Fibroblast of lung (primary cell): ENCODE measurements at regions not wholly inside any gene's neighbourhood (a gene's known extent, or its start where the extent isn't known, plus 50 kb on each side); places are given as distances from the start of the nearest gene placed in this dataset.

Experiments used
- DNase-seq, 2 donors: peaks; one replicate each; pipeline versions ENCODE4 v3.0.0 to v3.0.0-alpha.2; 2010; ENCODE audit warnings: low read depth in 2 of 2
- H2AFZ ChIP-seq: 2 replicates; pipeline ENCODE4 v1.5.1; 2012; ENCODE audit warnings: low read length, control low read depth, inconsistent platforms
- H3K27ac ChIP-seq: 2 replicates; pipeline ENCODE4 v1.5.1; 2011; ENCODE audit warnings: low read length, control low read depth; ENCODE audit not compliant: insufficient read depth
- H3K27me3 ChIP-seq: 2 replicates; pipeline ENCODE4 v1.5.1; 2011; ENCODE audit warnings: mild to moderate bottlenecking, low read length; ENCODE audit not compliant: control insufficient read depth, insufficient read depth
- H3K36me3 ChIP-seq: 2 replicates; pipeline ENCODE4 v1.5.1; 2011; ENCODE audit warnings: low read length; ENCODE audit not compliant: control insufficient read depth, insufficient read depth
- H3K4me1 ChIP-seq: 2 replicates; pipeline ENCODE4 v1.5.1; 2011; ENCODE audit warnings: low read length; ENCODE audit not compliant: control insufficient read depth, insufficient read depth; ENCODE audit errors: extremely low read depth
- H3K4me2 ChIP-seq: 2 replicates; pipeline ENCODE4 v1.5.1; 2011; ENCODE audit warnings: low read length, control low read depth; ENCODE audit not compliant: insufficient read depth; ENCODE audit errors: extremely low read depth
- H3K4me3 ChIP-seq, 4 experiments: fragments of 200-600 bp in 1 of 4; sonication (generic) in 1 of 4; replicated peaks in 1 of 4; 2 replicates each; pipeline ENCODE4 v1.5.1; 2011 to 2016; ENCODE audit warnings: low read length in 4 of 4, low read depth in 3 of 4, mild to moderate bottlenecking in 3 of 4, control low read depth in 2 of 4, inconsistent platforms in 1 of 4, mixed read lengths in 1 of 4; ENCODE audit not compliant: insufficient read depth in 1 of 4; ENCODE audit errors: control extremely low read depth in 1 of 4
- H3K79me2 ChIP-seq: 2 replicates; pipeline ENCODE4 v1.5.1; 2012; ENCODE audit warnings: mild to moderate bottlenecking, low read length, inconsistent platforms; ENCODE audit not compliant: control insufficient read depth, insufficient read depth
- H3K9ac ChIP-seq: 2 replicates; pipeline ENCODE4 v1.5.1; 2011; ENCODE audit warnings: mild to moderate bottlenecking, low read length, control low read depth; ENCODE audit not compliant: insufficient read depth
- H3K9me3 ChIP-seq: 2 replicates; pipeline ENCODE4 v1.5.1; 2012; ENCODE audit warnings: low read depth, low read length; ENCODE audit not compliant: control insufficient read depth, insufficient read depth
- H4K20me1 ChIP-seq: 2 replicates; pipeline ENCODE4 v1.5.1; 2011; ENCODE audit warnings: low read length; ENCODE audit not compliant: control insufficient read depth, insufficient read depth; ENCODE audit errors: extremely low read depth
- CTCF ChIP-seq, 2 donors: IDR thresholded peaks in 1 of 2; conservative IDR thresholded peaks in 1 of 2; 1 replicate in 1 of 2; 2 replicates in 1 of 2; pipeline ENCODE4 v1.5.1; 2011 to 2012; ENCODE audit warnings: low read length in 2 of 2, control low read depth in 1 of 2, inconsistent platforms in 1 of 2, low read depth in 1 of 2, mild to moderate bottlenecking in 1 of 2
- EZH2 ChIP-seq: IDR thresholded peaks from 2 replicates; pipeline ENCODE4 v1.5.1; 2012; ENCODE audit warnings: low read length, control low read depth, mild to moderate bottlenecking; ENCODE audit errors: missing control alignments

- Histone ChIP-seq H3K79me2 (no peaks in the 10 kb centered on the region), H3K27ac (no peak overlapping the region), H3K4me3 (no peak overlapping the region), H4K20me1 (no peaks in the 10 kb centered on the region), H3K4me2 (no peak overlapping the region), H3K27me3 (no peaks in the 10 kb centered on the region), H3K4me1 (no peaks in the 10 kb centered on the region), H3K9ac (no peak overlapping the region), H3K36me3 (no peaks in the 10 kb centered on the region), H2AFZ (no peak overlapping the region), H3K9me3 (no peaks in the 10 kb centered on the region)
- DNase-seq, result no peak
- no peak for TF ChIP-seq EZH2
- TF ChIP-seq CTCF (conservative IDR thresholded peaks at IDR 0.05 in 1 of 2, IDR thresholded peaks at IDR 0.05 in 1 of 2; ENCODE audit: low read depth in 1 of 2, low read length in 2 of 2), result no peak
Observed at GRCh38 chr5:142408981-142409481, 84.2 kb upstream of the SPRY4 start.

- TF ChIP-seq EZH2 (no peak), CTCF (conservative IDR thresholded peaks at IDR 0.05 in 1 of 2, IDR thresholded peaks at IDR 0.05 in 1 of 2; ENCODE audit: low read depth in 1 of 2, low read length in 2 of 2) (no peak)
- H4K20me1 ChIP-seq, result no peaks in the 10 kb centered on the region
- H3K4me2 ChIP-seq, result no peak overlapping the region
- H2AFZ ChIP-seq, result no peak overlapping the region
- H3K4me3 ChIP-seq, result no peak overlapping the region
- no peaks in the 10 kb centered on the region for H3K36me3 ChIP-seq
- H3K79me2 ChIP-seq, result no peaks in the 10 kb centered on the region
- H3K4me1 ChIP-seq, result no peaks in the 10 kb centered on the region
- H3K9ac ChIP-seq, result no peak overlapping the region
- DNase-seq, result no peak
- no peaks in the 10 kb centered on the region for H3K9me3 ChIP-seq
- H3K27ac ChIP-seq, result no peak overlapping the region
- H3K27me3 ChIP-seq, result no peaks in the 10 kb centered on the region
Observed at GRCh38 chr5:142408536-142408935, 83.7 kb upstream of the SPRY4 start.

GRCh38 chr5:142405814-142406395, 81.1 kb upstream of the SPRY4 start:
- no peaks in the 10 kb centered on the region for H3K36me3 ChIP-seq
- TF ChIP-seq EZH2 (no peak), CTCF (conservative IDR thresholded peaks at IDR 0.05 in 1 of 2, IDR thresholded peaks at IDR 0.05 in 1 of 2; ENCODE audit: low read depth in 1 of 2, low read length in 2 of 2) (no peak)
- H3K79me2 ChIP-seq, result no peaks in the 10 kb centered on the region
- no peak overlapping the region for H2AFZ ChIP-seq
- no peak overlapping the region for H3K4me3 ChIP-seq
- no peak overlapping the region for H3K9ac ChIP-seq
- no peak for DNase-seq
- H3K4me1 ChIP-seq, result no peaks in the 10 kb centered on the region
- H3K4me2 ChIP-seq, result no peak overlapping the region
- no peak overlapping the region for H3K27ac ChIP-seq
- no peaks in the 10 kb centered on the region for H4K20me1 ChIP-seq
- H3K9me3 ChIP-seq, result no peaks in the 10 kb centered on the region
- H3K27me3 ChIP-seq, result no peaks in the 10 kb centered on the region
